ENCODE measurements at regions not wholly inside any gene's neighbourhood (a gene's known extent, or its start where the extent isn't known, plus 50 kb on each side); places are given as distances from the start of the nearest gene placed in this dataset.
"Not testable (repeated sequence)": the region's sequence is repeated elsewhere in the genome, so short reads cannot be mapped to it uniquely, and the experiment has no call there.

DNA sequence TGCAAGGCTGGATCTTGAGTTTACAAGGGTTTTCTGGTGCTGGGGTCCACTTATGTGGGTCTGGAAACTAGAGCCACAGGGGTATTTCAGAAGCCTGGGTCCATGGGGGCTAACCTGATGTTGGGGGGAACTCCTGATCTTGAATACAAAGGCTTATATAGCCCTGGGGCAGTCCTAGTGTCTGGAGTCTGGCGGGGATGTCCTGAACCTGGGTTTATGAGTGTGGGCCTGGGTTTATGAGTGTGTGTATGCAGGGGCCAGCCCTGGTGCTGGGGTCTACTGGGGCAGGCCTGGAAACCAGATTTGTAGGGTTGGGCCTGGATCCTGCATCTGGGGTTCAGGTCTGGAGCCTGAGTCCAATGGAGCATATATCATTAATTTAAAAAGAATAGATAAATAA is 146.5 kb upstream of the C1GALT1 start:
- Histone ChIP-seq H3K27ac (no peak overlapping the region), H3K4me3 (no peak overlapping the region)

DNA sequence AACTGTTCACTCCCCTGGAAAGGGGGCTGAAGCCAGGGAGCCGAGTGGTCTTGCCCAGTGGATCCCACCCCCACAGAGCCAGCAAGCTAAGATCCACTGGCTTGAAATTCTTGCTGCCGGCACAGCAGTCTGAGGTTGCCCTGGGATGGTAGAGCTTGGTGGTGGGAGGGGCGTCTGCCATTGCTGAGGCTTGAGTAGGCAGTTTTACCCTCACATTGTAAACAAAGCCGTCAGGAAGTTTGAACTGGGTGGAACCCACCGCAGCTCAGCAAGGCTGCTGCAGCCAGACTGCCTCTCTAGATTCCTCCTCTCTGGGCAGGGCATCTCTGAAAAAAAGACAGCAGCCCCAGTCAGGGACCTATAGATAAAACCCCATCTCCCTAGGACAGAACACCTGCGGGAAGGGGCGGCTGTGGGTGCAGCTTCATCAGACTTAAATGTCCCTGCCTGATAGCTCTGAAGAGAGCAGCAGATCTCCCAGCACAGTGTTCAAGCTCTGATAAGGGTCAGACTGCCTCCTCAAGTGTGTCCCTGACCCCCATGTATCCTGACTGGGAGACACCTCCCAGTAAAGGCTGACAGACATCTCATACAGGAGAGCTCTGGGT is 140.0 kb upstream of the C1GALT1 start:
- peak overlapping the region in 1 of 21 experiments; percentile 16 for H3K27ac ChIP-seq

DNA sequence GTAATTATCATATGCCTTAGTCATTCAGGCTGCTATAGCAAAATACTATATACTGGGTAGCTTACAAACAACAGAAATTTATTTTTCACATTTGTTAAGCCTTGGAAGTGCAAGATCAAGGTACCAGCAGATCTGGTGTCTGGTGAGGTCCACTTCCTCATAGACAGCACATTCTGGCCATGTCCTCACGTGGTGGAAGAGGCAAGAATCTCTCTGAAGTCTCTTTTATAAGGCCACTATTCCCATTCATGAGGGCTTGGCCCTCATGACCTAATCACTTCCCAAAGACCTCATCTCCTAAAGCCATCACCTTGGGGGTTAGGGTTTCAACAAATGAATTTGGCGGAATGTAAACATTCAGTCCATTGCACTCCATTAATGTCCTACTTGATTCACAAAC is 137.5 kb upstream of the C1GALT1 start:
- H3K27ac ChIP-seq: no peak overlapping the region
- no peak overlapping the region for H3K4me3 ChIP-seq

More for the DNA sequence above, 140.0 kb upstream of the C1GALT1 start:
- not testable (repeated sequence) for H3K4me3 ChIP-seq

DNA sequence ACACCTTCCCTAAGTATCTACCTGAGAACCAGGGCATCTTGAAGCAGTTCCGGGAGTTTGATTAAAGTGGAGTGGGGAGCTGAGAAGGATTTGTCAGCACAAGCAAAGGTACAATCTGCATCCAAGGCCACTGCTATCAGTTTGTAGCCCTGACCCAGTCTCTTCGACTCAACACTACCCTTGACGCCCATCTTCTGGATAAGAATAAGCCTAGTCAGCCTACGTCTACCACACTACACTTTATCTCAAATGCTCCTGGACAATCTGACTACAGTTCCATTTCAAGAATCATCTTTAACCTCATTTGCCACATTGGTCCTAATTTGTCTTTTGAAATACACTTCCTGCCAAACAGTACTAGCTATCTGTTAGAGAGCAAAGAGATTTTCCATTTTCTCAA is 134.1 kb upstream of the C1GALT1 start:
- no peak overlapping the region for H3K27ac ChIP-seq
- no peak overlapping the region for H3K4me3 ChIP-seq

DNA sequence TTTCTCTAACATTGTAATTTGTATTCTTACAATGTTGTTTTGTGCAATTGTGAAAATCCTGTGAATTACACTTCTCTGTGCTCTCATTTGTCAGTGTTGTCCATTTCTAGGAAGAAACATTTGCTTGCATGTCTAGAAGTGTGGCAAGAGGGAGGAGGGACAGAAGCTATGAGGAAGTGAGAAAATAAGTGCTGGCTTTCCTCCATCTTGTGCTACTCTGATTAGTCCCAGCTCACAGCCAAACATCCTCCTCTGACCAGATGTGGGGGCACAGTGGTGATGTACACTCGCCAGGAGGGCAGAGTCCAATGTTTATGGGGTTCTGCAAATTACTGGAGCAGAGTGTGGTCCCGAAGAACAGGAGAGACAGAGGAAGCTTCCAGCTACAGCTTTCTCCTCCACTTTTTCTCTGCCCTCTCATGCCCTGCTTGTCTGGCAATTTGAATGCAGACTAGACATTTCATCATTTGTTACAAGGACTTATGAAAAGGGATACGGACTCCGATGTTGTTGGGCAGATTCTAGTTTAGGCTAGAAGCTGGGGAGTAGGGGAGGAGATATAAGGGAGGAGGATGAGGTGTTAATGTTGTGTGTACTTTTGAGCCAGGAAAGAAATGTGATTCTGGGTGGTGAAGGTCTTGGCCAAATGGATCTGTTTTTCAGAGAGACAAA is 131.0 kb upstream of the C1GALT1 start:
- Histone ChIP-seq H3K4me3 (no peak overlapping the region), H3K27ac (peak overlapping the region in 3 of 21 experiments; percentile 22 to 63 (median 38))

DNA sequence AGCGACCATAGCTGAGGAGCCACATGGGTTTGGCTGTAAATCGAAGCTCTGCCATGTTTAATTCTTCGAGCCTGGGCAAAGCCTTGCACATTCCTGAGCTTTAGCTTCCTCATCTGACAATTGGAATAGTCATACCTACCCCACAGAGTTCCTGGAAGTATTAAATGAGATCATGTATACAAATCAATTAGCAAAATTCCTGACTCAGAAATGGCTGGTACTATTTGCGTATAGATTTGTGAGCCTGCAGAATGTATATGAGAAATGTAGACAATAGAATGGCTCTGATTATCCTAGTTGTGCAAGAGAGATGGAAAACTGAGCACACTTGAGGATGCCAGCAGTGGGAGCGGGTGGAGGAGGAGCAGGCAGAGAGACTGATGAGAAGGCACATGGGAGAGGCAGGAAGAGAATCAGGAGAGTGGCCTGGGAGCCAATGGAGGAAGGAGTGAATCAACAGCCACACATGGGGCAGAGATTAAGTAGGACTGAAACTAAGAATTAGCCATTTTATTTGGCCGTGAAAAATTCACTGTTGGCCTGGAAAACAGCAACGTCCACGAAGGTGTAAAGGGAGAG is 128.0 kb upstream of the C1GALT1 start:
- H3K27ac ChIP-seq: no peak overlapping the region
- H3K4me3 ChIP-seq: no peak overlapping the region

DNA sequence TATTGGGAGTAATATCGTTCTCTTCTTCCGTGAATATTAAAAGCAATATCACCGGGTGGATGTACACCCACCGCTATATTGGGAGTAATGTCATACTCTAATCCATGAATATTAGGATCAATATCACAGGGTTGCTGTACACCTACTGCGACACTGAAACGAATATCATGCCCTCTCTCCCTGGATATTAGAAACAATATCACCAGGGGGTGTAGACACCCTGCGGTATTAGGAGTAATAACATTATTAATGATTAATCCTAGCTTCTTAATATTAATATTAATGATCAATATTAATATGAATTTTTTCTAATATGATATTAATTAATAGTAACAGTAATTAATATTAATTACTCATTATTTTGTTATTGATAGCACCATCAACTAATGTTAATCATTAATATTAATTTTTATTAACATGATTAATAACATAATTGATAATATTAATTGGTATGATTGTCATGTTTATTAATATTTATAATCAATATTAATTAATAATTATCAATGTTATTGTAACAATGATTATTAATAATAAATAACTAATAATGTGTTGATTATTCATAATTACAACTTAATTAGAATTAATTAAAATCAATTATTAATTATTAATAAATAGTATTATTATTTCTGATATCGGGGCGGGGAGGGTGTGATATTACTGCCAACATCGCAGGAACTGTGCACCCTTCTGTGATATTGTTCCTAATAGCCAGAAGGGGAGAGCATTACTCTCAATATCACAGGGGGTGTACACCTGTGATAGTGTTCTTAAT is 121.3 kb upstream of the C1GALT1 start:
- no peak overlapping the region for H3K27ac ChIP-seq
- no peak overlapping the region for H3K4me3 ChIP-seq

DNA sequence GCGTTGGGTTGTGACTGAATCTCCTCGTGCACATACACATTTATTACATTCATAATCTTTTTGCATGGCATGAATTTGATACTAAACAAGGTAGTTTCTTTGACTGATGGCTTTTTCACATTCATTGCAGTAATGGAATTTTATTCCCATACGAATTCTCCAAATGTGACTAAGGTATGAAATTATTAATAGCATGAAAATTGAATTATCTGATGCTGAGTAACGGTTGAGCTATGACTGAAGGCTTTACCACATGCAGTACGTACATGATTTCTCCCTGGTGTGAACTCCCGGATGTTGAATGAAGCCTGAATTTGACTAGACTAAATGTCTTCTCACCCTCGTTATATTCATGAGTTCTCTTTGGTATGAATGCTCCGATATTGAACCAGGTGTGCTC is 104.4 kb upstream of the C1GALT1 start:
- no peak overlapping the region for H3K27ac ChIP-seq
- no peak overlapping the region for H3K4me3 ChIP-seq

DNA sequence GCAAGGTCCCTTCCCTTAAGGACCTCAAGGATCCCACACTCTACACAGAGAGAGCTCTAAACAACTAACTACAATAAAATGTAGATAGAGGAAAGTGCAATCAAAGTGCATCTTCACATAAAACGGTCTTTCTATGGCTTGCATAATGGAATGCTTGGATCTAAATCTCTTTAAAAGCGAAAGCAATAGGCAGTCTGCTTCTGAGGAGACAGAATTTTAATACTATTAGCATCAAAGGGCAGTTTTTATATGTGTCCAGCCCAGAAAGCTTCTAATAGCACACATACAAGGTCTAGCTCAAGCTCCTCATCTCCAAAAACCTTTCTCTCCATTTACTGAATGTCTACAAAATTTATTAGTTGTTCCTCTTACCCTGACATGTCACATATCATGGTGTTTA is 101.5 kb upstream of the C1GALT1 start:
- Histone ChIP-seq H3K4me3 (no peak overlapping the region), H3K27ac (no peak overlapping the region)

DNA sequence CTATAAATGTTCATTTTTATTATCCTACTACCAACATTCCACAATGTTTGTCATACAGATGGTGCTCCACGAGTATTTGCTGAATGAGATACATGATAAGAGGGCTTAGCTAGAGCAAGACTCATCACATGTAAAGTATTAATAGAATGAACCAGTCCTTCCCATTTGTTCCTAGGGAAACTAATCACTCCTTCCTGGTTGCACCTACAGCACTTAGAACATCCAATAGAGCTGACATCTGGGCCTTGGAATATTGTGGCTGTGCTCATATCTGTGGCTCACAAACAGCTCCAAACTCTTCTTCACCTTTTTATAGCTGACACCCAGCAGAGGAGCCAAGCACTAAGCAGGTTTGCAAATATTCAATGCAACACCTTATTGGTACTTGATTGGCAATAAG is 91.9 kb upstream of the C1GALT1 start:
- Histone ChIP-seq H3K4me3 (no peak overlapping the region), H3K27ac (no peak overlapping the region)

DNA sequence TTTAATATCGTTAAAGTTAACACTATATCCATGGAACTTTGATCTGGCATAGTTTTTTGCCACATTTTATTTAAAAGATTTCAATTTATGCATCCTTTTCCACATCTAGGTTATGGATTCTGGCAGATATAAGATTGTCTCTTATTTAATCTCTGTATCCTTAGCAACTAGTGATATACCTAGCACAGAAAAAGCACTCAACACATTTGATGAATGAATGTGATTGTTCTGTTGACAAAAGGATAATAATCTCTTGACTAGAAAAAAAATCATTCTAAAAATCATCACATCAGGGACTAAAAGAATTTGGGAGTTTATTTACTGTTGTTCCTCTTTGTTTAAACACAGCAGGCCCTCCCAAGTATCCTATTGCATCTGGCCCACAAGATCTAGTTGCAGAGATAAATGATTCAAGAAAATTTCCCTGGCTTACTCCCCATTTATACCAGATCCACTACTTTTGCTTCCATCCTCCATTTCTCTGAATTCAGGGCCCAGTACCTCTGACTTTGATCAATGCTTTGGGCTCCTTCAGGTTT is 84.0 kb upstream of the C1GALT1 start:
- Histone ChIP-seq H3K4me3 (no peak overlapping the region), H3K27ac (no peak overlapping the region)

DNA sequence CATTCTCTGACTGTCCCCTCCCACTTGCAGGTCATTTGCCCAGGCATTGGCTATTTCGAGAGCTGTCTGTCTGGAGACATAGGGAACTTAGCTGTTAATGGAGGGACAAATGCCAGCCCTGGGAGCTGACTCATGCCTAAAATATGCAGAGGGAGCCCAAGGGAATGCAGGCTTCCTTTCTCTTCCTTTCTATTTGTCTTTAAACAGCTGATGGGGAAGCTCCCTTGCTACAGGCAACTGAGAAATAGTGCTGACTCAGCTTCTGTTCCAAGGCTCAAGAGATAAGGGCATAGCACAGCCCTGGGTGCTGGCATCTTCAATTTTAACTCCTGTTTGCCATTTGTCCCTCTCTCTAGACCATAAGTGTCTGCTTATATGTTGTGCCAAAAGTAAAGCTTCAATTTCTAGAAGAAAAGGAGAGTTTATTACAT is 82.7 kb upstream of the C1GALT1 start:
- H3K27ac ChIP-seq: peak overlapping the region in 14 of 21 experiments; percentile 1 to 76 (median 43)
- no peak overlapping the region for H3K4me3 ChIP-seq

DNA sequence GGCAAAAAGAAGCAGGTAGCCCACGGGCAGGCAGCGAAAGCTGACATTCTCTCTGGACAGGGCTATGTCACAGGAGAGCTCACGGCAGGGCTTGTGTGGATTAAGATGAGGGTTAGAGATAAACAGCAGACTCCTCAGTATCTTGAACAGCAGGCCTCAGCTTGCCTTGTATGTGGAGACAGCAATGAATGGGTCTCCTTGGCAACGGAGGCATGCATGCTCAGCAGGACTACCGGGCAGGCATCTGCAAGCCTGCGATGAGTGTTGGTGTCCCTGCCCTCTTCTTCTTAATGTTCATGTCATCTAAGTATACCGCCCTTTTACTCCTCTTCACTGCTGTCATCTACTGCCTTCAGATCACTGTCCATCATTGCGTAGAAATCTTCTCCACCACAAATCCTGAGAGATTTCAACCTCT is 81.9 kb upstream of the C1GALT1 start:
- Histone ChIP-seq H3K4me3 (no peak overlapping the region), H3K27ac (peak overlapping the region in 15 of 21 experiments; percentile 3 to 76 (median 47))

DNA sequence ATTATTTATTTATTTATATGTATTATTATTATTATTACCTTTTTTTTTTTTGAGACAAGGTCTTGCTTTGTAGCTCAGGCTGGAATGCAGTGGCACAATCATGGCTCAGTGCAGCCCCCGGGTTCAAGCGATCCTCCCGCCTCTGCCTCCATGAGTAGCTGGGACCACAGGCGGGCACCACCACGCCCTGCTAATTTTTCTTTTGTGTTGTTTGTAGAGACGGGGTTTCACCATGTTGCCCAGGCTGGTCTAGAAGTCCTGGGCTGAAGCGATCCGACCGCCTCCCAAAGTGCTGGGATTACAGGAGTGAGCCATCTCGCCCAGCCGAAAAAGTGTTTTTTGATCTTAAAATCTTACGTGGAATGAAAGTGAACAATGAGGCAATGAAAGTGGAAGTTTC is 79.4 kb upstream of the C1GALT1 start:
- H3K27ac ChIP-seq: peak overlapping the region in 7 of 21 experiments; percentile 23 to 64 (median 42)
- H3K4me3 ChIP-seq: peak overlapping the region in 1 of 7 experiments; percentile 6

DNA sequence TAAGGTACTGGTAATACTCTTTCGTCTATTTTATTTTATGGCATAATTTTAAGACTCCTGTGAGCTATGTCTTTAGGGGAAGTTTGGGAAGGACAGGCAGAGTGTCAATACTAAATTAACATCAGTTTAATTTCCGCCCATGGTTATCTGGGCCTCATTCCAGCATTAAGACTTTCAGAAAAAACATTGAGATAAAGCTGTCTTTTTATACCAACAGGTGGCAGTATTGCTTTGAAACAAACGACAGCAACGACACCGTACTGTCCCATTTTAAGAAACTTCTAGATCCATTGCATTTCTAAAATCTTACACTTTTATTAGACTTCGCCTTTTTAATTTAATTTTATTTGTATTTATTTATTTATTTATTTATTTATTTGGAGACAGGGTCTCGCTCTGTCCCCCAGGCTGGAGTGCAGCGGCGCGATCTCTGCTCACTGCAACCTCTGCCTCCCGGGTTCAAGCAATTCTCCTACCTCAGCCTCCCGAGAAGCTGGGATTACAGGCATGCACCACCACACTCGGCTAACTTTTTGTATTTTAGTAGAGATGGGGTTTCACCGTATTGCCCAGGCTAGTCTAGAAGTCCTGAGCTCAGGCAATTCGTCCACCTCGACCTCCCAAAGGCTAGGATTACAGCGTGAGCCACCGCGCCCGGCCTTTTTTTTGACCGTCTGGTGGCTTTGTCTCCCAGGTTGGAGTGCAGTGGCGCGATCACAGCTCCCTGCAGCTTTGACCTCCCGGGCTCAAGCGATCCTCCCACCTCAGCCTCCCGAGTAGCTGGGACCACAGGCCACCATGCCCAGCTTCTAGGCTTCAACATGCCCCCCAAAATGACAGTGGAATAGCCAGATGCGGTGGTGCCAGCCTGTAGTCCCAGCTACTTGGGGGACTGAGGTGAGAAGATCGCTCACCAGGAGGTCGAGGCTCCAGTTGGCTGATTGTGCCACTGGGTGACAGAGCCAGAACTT is 78.7 kb upstream of the C1GALT1 start:
- peak overlapping the region in 1 of 7 experiments; percentile 6 for H3K4me3 ChIP-seq
- H3K27ac ChIP-seq: peak overlapping the region in 7 of 21 experiments; percentile 23 to 64 (median 42)

DNA sequence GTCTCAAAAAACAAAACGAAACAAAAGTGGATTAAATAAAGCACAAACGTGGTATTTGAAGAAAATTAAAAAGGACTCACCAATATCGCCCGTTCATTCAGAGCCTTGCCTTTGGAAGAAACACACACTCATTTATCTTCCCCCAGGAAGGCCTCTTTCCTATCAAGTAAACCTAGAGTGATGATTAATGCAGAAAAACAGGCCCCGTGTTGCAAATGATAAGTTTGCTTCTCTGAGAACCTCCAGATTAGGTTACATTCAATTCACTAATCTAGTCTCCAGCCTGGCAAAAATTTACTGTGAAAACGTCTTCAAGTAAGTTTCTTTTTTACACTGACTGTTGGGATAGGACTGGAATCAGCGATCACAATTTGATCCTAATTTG is 78.0 kb upstream of the C1GALT1 start:
- H3K27ac ChIP-seq: no peak overlapping the region

DNA sequence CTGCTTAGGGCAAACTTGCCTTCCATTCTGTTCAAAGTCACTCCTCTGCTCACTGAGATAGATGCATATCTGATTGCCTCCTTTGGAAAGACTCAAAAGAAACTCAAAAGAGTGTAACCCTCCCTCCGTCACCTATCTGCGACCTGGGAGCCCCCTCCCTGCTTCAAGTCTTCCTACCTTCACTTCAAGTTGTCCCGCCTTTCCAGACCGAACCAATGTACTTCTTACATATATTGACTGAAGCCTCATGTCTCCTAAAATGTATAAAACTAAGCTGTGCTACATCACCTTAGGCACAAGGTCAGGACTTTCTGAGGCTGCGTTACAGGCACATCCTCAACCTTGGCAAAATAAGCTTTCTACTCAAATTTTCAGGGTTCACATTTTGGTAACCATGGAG is 77.4 kb upstream of the C1GALT1 start:
- Histone ChIP-seq H3K27ac (no peak overlapping the region), H3K4me3 (no peak overlapping the region)

More for the DNA sequence above, 78.0 kb upstream of the C1GALT1 start:
- H3K4me3 ChIP-seq: no peak overlapping the region

DNA sequence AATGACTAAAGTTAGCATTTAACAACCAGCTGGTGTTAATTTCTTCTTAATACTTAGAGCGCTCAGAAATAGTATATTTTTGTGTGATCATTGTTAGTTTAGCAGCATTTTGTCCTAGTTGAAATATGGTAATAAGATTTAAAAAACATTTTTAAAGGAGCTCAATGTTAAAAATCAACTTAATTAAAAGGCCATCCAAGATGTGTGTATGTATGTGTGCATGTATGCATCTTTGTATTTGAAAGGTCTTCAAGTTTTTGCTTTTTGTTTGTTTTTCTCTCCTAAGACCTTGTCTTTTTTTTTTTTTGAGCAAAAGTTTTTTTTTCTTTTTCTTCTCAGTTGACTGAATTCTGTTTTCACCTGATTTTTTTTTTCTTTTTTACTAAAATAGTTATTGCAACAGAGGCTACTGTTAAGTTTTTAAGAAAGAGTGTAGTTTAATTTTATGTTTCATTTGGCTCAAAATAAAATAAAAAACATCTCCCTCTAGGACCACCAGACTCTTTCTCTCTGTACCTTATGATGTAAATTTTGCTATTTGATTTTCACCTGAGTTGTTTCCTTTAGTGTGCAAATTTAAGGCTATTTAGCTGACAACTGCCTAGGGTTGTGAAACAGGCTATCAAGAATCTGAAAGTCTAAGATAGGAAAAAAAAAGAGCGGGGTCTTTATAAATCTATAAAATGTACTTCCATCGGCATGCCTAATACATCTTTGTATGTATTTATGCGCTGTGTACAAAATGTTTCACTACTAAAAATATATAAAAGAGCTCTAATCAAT is 76.4 kb upstream of the C1GALT1 start:
- Histone ChIP-seq H3K4me3 (no peak overlapping the region), H3K27ac (no peak overlapping the region)

Data from skin epidermis (tissue), 12 donors.